Mesendoderm (in vitro differentiated cells): ENCODE measurements at regions not wholly inside any gene's neighbourhood (a gene's known extent, or its start where the extent isn't known, plus 50 kb on each side); places are given as distances from the start of the nearest gene placed in this dataset.
"Not testable (repeated sequence)": the region's sequence is repeated elsewhere in the genome, so short reads cannot be mapped to it uniquely, and the experiment has no call there.

Experiments
- DNase-seq: peaks from one replicate; pipeline ENCODE4 v3.0.0; 2013
- H2AK5ac ChIP-seq: 2 replicates; pipeline ENCODE4 v1.6.1; 2013; ENCODE audit warnings: low read length, inconsistent platforms
- H2BK120ac ChIP-seq: 2 replicates; pipeline ENCODE4 v1.6.1; 2013; ENCODE audit warnings: low read depth, mild to moderate bottlenecking, low read length, moderate library complexity, mixed read lengths
- H2BK15ac ChIP-seq: replicated peaks from 2 replicates; pipeline ENCODE4 v1.6.1; 2013; ENCODE audit warnings: low read depth, mild to moderate bottlenecking, moderate library complexity
- H2BK5ac ChIP-seq: 2 replicates; pipeline ENCODE4 v1.6.1; 2013; ENCODE audit warnings: low read length, inconsistent platforms
- H3K18ac ChIP-seq: 2 replicates; pipeline ENCODE4 v1.6.1; 2013; ENCODE audit warnings: mild to moderate bottlenecking, low read length, mixed read lengths
- H3K23ac ChIP-seq: one replicate; pipeline ENCODE4 v1.6.1; 2013; ENCODE audit warnings: low read length
- H3K27ac ChIP-seq: 2 replicates; pipeline ENCODE4 v1.5.1; 2013; ENCODE audit warnings: low read depth, mild to moderate bottlenecking, inconsistent platforms, low read length, moderate library complexity
- H3K27me3 ChIP-seq: 2 replicates; pipeline ENCODE4 v1.6.1; 2013; ENCODE audit warnings: low read length, control low read depth, mild to moderate bottlenecking, inconsistent platforms; ENCODE audit not compliant: insufficient read depth, poor library complexity
- H3K36me3 ChIP-seq: 2 replicates; pipeline ENCODE4 v1.6.1; 2013; ENCODE audit warnings: low read length, inconsistent platforms; ENCODE audit not compliant: control insufficient read depth, insufficient read depth
- H3K4ac ChIP-seq: one replicate; pipeline ENCODE4 v1.6.1; 2013; ENCODE audit warnings: low read depth, mild to moderate bottlenecking, low read length, moderate library complexity
- H3K4me1 ChIP-seq: 2 replicates; pipeline ENCODE4 v1.6.1; 2013; ENCODE audit warnings: low read depth, low read length, inconsistent platforms; ENCODE audit not compliant: control insufficient read depth
- H3K4me2 ChIP-seq: 2 replicates; pipeline ENCODE4 v1.6.1; 2013; ENCODE audit warnings: low read length
- H3K4me3 ChIP-seq: 2 replicates; pipeline ENCODE4 v1.5.1; 2013; ENCODE audit warnings: mild to moderate bottlenecking, low read length
- H3K56ac ChIP-seq: one replicate; pipeline ENCODE4 v1.6.1; 2013; ENCODE audit warnings: low read length
- H3K79me1 ChIP-seq: 2 replicates; pipeline ENCODE4 v1.6.1; 2013; ENCODE audit warnings: low read length, inconsistent platforms
- H3K79me2 ChIP-seq: 2 replicates; pipeline ENCODE4 v1.6.1; 2013; ENCODE audit warnings: mild to moderate bottlenecking, low read length; ENCODE audit not compliant: control insufficient read depth, insufficient read depth
- H3K9ac ChIP-seq: 2 replicates; pipeline ENCODE4 v1.6.1; 2013; ENCODE audit warnings: low read length, inconsistent platforms
- H4K5ac ChIP-seq: one replicate; pipeline ENCODE4 v1.6.1; 2013; ENCODE audit warnings: low read length
- H4K8ac ChIP-seq: one replicate; pipeline ENCODE4 v1.6.1; 2013; ENCODE audit warnings: low read depth, mild to moderate bottlenecking, control low read depth, low read length, moderate library complexity
- WGBS: extraction: QIAGEN DNeasy Blood & Tissue Kit; methylation state at CpG from one replicate; pipeline ENCODE4 v1.1.7; 2013; ENCODE audit warnings: low lambda C conversion rate, missing lambda C conversion rate; ENCODE audit not compliant: insufficient coverage; ENCODE audit errors: extremely low coverage; 5-methylcytosine and 5-hydroxymethylcytosine counted together

GRCh38 chr6:63464060-63464459, 108.2 kb upstream of the LOC128125822 start:
- Histone ChIP-seq H3K27me3 (no peaks in the 10 kb centered on the region), H3K4ac (no peak overlapping the region), H4K5ac (no peak overlapping the region), H3K79me1 (no peaks in the 10 kb centered on the region), H3K56ac (no peak overlapping the region), H3K4me2 (no peak overlapping the region), H3K23ac (no peak overlapping the region), H2BK120ac (no peak overlapping the region), H3K27ac (no peak overlapping the region), H3K18ac (no peak overlapping the region), H3K79me2 (no peaks in the 10 kb centered on the region), H2BK5ac (no peak overlapping the region), H3K4me3 (no peak overlapping the region), H3K4me1 (no peaks in the 10 kb centered on the region), H4K8ac (no peak overlapping the region), H3K9ac (no peak overlapping the region), H2AK5ac (no peak overlapping the region), H2BK15ac (no peak overlapping the region), H3K36me3 (no peaks in the 10 kb centered on the region)
- DNase-seq = no peak

DNA sequence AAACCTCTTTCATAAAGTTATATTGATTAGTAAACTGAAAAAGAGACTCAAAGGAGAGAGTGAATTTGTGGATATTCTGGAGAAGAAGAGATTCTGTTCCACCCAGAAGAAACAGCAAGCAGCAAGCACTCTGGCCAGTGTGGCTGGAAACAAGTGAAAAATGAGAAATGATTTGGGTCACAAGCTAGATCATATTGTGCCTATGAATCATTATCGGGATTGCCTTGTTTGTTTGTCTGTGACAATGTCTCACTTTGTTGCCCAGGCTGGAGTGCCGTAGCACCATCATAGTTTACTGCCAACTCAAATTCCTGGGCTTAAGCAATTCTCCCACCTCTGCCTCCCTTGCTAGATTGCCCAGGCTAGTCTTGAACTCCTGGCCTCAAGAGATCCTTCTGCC, 106.5 kb upstream of the LOC128125822 start:
- H4K8ac ChIP-seq = no peak overlapping the region
- H3K27ac ChIP-seq = no peak overlapping the region
- H3K9ac ChIP-seq = no peak overlapping the region
- no peak overlapping the region for H3K56ac ChIP-seq
- no peaks in the 10 kb centered on the region for H3K36me3 ChIP-seq
- H3K4me2 ChIP-seq = no peak overlapping the region
- no peak overlapping the region for H3K18ac ChIP-seq
- no peak overlapping the region for H3K23ac ChIP-seq
- no peaks in the 10 kb centered on the region for H3K27me3 ChIP-seq
- H2BK15ac ChIP-seq = no peak overlapping the region
- H2AK5ac ChIP-seq = no peak overlapping the region
- no peak overlapping the region for H3K4ac ChIP-seq
- H2BK5ac ChIP-seq = no peak overlapping the region
- H3K4me3 ChIP-seq = no peak overlapping the region
- no peak overlapping the region for H4K5ac ChIP-seq
- H2BK120ac ChIP-seq = no peak overlapping the region
- no CpG with 5 or more reads among the region's 2 CpGs for WGBS
- H3K4me1 ChIP-seq = no peaks in the 10 kb centered on the region
- H3K79me2 ChIP-seq = no peaks in the 10 kb centered on the region
- DNase-seq = no peak
- H3K79me1 ChIP-seq = no peaks in the 10 kb centered on the region

- no peak overlapping the region for H3K18ac ChIP-seq
- H3K4me3 ChIP-seq = no peak overlapping the region
- no peaks in the 10 kb centered on the region for H3K27me3 ChIP-seq
- no peak overlapping the region for H4K8ac ChIP-seq
- no peak overlapping the region for H3K23ac ChIP-seq
- H3K4ac ChIP-seq = no peak overlapping the region
- H3K56ac ChIP-seq = no peak overlapping the region
- H3K4me1 ChIP-seq = no peaks in the 10 kb centered on the region
- no peaks in the 10 kb centered on the region for H3K79me1 ChIP-seq
- no peaks in the 10 kb centered on the region for H3K36me3 ChIP-seq
- DNase-seq = no peak
- no CpG with 5 or more reads among the region's 1 CpG for WGBS
- H3K9ac ChIP-seq = no peak overlapping the region
- H2BK120ac ChIP-seq = no peak overlapping the region
- H2BK15ac ChIP-seq = no peak overlapping the region
- H3K27ac ChIP-seq = no peak overlapping the region
- H3K79me2 ChIP-seq = no peaks in the 10 kb centered on the region
- no peak overlapping the region for H2AK5ac ChIP-seq
- no peak overlapping the region for H3K4me2 ChIP-seq
- H2BK5ac ChIP-seq = no peak overlapping the region
- H4K5ac ChIP-seq = no peak overlapping the region
Observed at GRCh38 chr6:63466242-63466733, 106.0 kb upstream of the LOC128125822 start.

DNA sequence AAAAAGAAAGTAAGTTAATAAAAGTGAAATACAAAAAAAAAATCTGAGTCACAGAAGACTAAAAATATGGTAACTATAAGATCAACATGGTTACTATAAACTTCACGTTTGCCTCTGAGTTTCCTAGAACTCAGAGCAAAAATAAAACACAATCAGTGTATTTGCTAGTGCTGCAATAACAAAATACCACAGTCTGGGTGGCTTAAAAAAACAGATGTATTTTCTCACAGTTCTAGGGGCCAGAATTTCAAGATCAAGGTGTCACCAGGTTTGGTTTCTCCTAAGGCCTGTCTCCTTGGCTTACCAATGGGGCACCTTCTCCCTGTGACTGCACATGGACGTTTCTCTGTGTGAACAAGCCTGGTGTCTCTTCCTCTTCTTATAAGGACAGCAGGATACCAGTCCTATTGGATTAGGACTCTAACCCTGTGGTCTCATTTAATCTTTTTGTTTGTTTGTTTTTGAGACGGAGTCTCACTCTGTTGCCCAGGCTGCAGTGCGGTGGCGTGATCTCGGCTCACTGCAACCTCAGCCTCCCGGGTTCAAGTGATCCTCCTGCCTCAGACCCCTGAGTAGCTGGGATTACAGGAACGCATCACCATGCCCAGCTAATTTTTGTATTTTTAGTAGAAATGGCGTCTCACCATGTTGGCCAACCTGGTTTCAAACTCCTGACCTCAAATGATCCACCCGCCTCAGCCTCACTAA, 104.9 kb upstream of the LOC128125822 start:
- no CpG with 5 or more reads among the region's 10 CpGs for WGBS
- H3K4me2 ChIP-seq = no peak overlapping the region
- no peak overlapping the region for H3K4ac ChIP-seq
- no peak for DNase-seq
- no peak overlapping the region for H3K18ac ChIP-seq
- H3K23ac ChIP-seq = no peak overlapping the region
- H2BK5ac ChIP-seq = no peak overlapping the region
- H2BK15ac ChIP-seq = no peak overlapping the region
- no peak overlapping the region for H3K56ac ChIP-seq
- H3K9ac ChIP-seq = no peak overlapping the region
- H2AK5ac ChIP-seq = no peak overlapping the region
- no peak overlapping the region for H4K5ac ChIP-seq
- no peak overlapping the region for H3K27ac ChIP-seq
- no peaks in the 10 kb centered on the region for H3K79me2 ChIP-seq
- no peak overlapping the region for H2BK120ac ChIP-seq
- no peaks in the 10 kb centered on the region for H3K4me1 ChIP-seq
- no peaks in the 10 kb centered on the region for H3K27me3 ChIP-seq
- H4K8ac ChIP-seq = no peak overlapping the region
- no peaks in the 10 kb centered on the region for H3K79me1 ChIP-seq
- H3K36me3 ChIP-seq = no peaks in the 10 kb centered on the region
- no peak overlapping the region for H3K4me3 ChIP-seq

- H3K27ac ChIP-seq, H2BK15ac ChIP-seq, H3K18ac ChIP-seq, DNase-seq, H3K23ac ChIP-seq, H3K4me3 ChIP-seq, H3K56ac ChIP-seq, H3K4me2 ChIP-seq, H3K79me1 ChIP-seq, H2AK5ac ChIP-seq, H3K9ac ChIP-seq, H4K5ac ChIP-seq, H3K4ac ChIP-seq, H2BK120ac ChIP-seq, H3K79me2 ChIP-seq, H3K4me1 ChIP-seq, H2BK5ac ChIP-seq, H3K36me3 ChIP-seq, H3K27me3 ChIP-seq, H4K8ac ChIP-seq: not testable (repeated sequence)
- no CpG with 5 or more reads among the region's 2 CpGs for WGBS
Observed at GRCh38 chr6:63471145-63471544, 101.1 kb upstream of the LOC128125822 start.

- no peaks in the 10 kb centered on the region for H3K36me3 ChIP-seq
- H3K4me3 ChIP-seq = no peak overlapping the region
- no peak overlapping the region for H3K4me2 ChIP-seq
- H2AK5ac ChIP-seq = no peak overlapping the region
- H2BK5ac ChIP-seq = no peak overlapping the region
- no peak overlapping the region for H2BK120ac ChIP-seq
- H3K9ac ChIP-seq = no peak overlapping the region
- H4K8ac ChIP-seq = no peak overlapping the region
- no peak overlapping the region for H2BK15ac ChIP-seq
- H3K4me1 ChIP-seq = no peaks in the 10 kb centered on the region
- no peaks in the 10 kb centered on the region for H3K27me3 ChIP-seq
- no peaks in the 10 kb centered on the region for H3K79me2 ChIP-seq
- H3K18ac ChIP-seq = no peak overlapping the region
- H3K4ac ChIP-seq = no peak overlapping the region
- H3K27ac ChIP-seq = no peak overlapping the region
- no peak overlapping the region for H4K5ac ChIP-seq
- H3K79me1 ChIP-seq = no peaks in the 10 kb centered on the region
- WGBS = no CpG with 5 or more reads among the region's 2 CpGs
- H3K23ac ChIP-seq = no peak overlapping the region
- H3K56ac ChIP-seq = no peak overlapping the region
- no peak for DNase-seq
Observed at GRCh38 chr6:63471654-63472053, 100.6 kb upstream of the LOC128125822 start.
